ENCODE measurements at regions not wholly inside any gene's neighbourhood (a gene's known extent, or its start where the extent isn't known, plus 50 kb on each side); places are given as distances from the start of the nearest gene placed in this dataset.

DNA sequence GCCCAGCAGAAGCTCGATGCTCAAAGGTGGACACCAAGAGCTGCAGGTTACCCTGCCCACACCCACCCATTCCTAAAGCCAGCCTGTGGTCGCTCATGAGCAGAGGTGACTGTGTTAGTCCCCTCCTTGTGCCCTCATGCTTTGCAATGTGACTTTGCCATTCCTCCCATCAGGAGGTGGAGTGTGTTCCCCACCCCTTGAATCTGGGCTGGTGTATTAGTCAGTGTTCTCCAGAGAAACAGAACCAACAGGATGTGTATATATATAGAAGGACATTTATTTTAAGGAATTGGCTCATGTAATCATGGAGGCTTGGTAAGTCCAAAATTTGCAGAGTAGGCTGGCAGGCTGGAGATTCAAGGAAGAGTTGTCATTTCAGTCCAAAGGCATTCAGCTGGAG is 54.4 kb upstream of the RNF24 start:
- DNase-seq: no peak

- DNase-seq: no peak
These were observed 53.4 kb upstream of the RNF24 start for GRCh38 chr20:4068708-4069107.

DNA sequence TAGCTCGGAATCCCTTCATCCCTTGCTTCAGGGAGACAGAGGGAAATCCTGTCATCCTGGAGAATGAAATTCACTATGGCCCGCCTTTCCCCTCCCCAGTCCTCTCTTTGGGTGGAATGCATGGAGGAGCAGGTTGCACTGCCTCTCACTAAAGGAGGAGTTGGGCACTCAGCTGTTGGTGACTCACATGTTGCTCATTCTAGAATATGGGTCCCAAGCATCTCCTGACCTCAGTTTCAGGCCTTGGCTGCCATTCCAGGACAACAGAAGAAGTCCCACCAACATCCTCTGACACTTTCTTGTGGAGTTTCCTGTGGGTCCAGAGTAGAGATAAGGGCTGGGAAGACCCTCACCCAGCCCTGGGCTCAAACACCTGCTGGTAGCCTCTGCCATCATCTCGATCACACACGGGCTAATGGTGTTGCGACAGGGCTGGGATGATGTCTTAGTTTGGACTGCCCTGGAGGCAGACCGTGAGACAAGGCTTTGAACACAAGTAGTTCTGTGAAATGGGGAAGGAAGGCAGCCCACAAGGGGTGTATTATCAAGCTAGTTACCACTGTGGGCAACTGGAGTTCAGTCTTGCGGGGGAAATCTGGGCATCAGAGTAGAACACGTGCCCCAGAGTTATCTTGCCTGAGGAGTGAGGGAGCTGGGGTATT is 52.4 kb upstream of the RNF24 start:
- DNase-seq: no peak

DNA sequence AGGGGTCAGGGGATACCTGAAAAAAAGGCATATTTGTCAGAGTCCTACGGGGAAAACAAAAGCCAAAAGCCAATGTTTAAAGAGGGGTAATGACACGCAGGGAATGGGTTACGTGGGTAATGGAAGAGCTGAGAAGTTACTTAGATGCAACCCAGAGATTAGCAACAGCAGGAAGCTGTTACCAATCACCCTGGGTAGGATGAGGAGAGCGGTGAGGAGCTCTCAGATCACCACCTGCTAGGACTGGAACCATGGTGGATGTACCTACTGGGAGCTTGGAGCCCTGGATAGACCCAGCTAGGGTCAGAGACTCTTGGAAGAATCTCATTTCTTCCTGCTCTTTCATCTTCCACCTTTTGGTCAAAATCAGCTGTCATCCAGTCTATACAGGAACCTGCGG is 51.2 kb upstream of the RNF24 start:
- DNase-seq: no peak

DNA sequence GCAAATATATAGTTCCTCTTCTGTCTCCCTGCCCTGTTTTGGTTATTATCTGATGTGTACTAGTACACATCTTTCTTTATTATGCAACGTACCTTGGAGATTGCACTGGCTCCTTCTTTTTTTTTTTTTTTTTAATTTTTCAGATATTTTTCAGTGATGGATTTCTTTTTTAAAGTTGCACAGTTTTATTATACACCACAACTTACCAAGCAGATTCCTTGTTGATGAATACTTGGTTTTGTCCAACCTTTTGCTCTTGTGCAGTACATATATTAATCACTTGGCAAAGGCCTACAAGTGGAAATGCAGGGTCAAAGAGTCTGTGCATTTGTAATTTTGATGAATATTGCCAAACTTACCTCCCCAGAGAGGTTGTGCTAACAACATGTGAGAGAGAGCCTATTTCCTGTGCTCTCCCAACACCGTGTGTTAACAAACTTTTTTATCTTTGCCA is 50.1 kb upstream of the RNF24 start:
- no peak for DNase-seq

Measured in CD4-positive, alpha-beta T cell treated with Interleukin-1 beta for 1 hour (primary cell).